Stimulated activated CD4-positive, alpha-beta T cell treated with anti-CD3 and anti-CD28 coated beads, Interleukin-2, amount 100 ng/mL, for 48 hours (primary cell): ENCODE measurements at regions not wholly inside any gene's neighbourhood (a gene's known extent, or its start where the extent isn't known, plus 50 kb on each side); places are given as distances from the start of the nearest gene placed in this dataset.
"Not testable (repeated sequence)": the region's sequence is repeated elsewhere in the genome, so short reads cannot be mapped to it uniquely, and the experiment has no call there.

ENCODE experiments used
- DNase-seq, 2 donors: peaks; one replicate each; pipeline ENCODE4 v3.0.0-alpha.2; 2020

DNA sequence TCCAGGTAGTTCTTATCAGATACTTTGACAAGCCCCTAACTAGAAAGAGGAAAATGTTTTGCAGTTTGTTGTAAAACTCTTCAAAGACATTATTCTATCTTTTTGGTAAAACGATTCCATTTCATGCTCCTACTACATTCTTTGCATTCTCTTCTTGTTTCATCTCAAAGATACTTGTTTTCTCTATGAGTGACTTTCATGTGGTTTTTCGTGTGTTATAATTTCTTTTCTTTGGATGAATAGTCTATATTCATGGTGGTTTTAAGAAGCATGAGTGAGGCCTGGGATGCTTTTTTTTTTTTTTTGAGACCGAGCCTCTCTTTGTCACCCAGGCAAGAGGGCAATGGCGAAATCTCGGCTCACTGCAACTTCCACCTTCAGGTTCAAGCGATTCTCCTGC lies 292.5 kb upstream of the LYZL1 start:
- no peak for DNase-seq

DNA sequence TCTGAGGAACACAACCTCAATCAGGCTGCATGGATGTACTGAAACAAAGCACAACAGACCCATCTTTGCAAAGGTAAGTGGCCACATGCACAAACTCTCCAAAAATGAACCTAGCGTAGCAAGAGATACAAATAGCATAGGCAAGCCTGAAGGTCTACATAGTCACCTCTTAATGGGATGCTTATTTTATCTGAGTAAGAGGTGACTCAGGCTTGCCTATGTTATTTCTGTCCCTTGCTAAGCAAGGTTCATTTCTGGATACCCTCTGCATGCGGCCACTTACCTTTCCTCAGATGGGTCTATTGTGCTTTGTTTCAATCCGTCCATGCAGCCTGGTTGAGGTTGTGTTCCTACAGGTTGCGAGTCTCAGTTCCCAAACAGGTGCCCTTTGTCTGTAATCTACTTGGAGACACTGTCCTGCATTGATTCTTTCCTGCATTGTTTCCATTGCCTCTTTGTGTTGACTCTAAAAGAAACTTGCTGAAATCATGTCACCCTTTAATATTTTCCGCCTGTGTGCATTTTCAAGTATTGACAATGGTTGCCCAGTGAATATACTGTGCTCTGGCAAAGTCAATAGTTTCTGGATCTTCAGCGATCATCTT lies 291.8 kb upstream of the LYZL1 start:
- no peak for DNase-seq

DNA sequence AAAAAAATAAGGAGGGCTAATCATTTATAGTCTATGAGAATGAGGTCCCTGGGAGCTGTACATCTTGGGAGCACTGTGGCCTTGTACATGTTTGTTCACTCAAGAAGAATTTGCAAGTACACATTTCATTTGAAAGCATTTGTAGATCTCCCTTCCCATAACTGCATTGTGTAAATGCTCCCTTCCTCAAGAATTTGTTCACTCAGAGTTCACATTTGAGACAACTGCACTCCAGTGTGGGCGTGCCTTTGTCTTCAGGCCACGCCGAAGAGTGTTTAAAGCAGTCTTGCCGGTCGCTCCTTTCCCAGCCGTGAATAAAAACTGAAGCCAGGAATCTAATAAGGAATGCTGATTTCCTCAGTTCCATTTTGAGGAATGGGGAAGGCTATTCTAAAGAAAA lies 291.1 kb upstream of the LYZL1 start:
- no peak for DNase-seq

DNA sequence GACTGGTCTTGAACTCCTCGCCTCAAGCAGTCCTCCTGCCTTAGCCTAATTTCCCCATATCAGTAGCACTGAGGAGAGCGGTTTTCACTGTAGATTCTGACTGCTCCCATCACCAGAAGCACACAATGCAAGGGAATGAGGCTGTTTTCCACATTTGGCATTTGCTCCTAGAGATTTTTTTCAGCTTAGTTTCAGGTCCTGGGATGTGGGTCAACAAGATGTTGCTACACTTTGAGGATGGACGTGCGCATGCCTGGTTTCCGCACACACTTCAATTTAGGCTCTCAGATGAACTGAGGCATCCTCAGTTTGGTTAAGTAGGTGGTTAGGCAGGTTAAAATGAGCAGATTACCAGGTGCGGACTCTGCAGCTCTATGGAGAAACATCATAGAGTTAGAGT lies 287.1 kb upstream of the LYZL1 start:
- DNase-seq: no peak

DNA sequence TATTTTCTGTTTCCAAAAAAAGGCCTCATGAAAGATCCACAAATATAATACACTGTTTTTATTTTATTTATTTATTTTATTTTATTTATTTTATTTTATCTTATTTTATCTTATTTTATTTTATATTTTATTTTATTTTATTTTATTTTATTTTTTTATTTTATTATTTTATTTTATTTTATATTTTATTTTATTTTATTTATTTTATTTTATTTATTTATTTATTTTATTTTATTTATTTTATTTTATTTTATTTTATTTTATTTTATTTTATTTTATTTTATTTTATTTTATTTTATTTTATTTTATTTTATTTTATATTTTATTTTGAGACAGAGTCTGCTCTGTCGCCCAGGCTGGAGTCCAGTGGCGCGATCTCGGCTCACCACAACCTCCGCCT lies 285.9 kb upstream of the LYZL1 start:
- DNase-seq: not testable (repeated sequence)

DNA sequence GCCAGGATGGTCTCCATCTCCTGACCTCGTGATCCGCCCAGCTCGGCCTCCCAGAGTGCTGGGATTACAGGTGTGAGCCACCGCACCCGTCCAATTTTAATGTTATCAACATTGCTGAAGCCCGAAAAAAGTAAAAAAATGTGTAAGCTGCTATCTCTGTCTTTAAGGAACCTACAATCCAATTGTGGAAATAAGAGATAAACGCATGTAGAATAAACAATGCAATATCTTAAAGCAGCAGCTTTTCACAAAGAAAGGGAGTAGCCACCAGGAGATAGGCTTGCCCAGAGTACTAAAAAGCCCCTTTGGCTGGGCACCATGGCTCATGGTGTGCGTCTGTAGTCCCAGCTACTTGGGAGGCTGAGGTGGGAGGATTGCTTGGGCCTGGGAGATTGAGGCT lies 282.9 kb upstream of the LYZL1 start:
- no peak for DNase-seq

DNA sequence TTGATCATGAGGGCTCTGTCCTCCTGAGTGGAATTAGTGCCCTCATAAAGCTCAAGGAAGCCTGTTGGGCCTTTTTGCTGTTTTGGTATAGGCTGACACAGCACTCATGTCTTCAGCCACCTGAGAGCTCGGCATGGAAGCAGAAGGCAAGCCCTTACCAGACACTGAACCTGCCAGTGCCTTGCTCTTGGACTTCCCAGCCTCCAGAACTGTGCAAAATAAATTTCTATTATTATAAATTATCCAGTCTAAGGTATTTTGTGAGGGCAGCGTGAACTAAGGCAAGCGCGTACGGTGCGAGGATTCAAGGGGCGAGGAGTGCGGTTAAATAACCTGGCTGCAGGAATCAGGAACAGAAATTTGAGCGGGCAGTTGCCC lies 281.5 kb upstream of the LYZL1 start:
- DNase-seq: no peak

DNA sequence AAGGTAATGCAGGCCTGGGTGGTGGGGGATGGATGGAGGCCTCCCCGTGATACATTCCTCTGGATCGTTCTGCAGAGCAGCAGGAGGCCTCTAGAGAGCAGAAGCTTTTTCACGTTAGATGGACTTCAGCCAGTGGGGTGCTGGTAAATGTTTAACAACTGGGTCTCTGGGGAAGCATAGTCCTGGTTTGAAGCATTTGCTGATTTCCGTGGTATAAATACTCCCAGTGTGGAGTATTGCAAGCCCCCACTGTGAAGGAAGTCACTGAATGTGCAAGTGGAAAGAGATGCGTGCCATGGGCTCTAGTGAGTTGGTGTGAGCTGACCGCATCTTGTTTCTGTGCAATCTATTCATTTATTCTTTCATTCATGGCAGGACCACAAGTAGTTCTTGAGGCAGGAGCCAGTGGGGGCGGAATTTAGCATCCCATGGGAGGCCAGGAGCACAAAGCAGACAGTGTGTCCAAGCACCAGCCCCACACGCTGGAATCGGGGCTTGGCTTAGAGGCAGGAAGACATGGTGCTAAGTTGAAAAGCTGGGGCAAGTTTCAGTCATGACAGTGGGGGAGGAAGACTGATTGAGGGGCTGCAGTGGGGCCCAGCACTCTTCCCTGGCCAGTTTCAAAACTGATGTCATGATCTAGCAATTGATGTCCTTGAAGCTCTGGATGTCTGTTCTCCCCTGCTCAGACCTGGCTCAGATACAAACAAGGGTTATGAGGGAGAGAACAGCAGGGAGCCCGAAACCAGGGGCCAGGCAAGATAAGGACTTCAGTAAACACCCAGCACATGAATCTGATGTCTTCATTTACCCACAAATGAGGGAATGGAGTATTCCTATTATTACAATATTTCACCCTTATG lies 280.9 kb upstream of the LYZL1 start:
- no peak for DNase-seq

DNA sequence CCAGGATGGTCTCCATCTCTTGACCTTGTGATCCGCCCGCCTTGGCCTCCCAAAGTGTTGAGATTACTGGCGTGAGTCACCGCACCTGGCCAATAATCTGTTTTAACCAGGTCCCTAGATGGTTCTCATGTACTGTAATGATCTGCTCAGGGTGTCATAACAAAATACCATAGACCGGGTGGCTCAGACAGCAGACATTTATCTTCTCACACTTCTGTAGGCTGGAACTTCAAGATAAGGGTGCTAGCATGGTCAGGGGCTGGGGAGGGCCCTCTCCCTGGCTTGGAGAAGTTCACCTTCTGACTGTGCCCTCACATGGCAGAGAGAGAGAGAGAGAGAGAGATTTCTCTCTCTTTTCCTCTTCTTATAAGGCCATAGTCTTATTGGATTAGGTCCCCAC lies 279.4 kb upstream of the LYZL1 start:
- no peak for DNase-seq

DNA sequence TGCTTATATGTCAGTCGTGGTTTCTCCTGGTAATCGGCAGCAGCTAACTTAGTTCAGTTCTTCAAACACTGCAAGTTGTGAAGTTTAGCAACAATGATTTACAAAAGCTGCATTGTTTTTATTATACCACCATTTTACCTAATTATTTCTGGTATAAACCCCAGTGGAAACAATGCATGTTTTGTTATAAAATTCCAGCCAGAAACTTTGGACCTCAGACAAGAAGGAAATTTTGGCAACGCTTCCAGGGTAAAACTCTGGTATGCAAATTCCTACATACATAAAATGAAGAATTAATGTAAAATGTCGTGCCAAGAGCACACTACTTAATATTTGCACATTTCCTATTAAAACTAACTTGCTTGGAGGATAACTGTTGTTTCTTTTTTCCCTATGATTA lies 277.4 kb upstream of the LYZL1 start:
- no peak for DNase-seq

DNA sequence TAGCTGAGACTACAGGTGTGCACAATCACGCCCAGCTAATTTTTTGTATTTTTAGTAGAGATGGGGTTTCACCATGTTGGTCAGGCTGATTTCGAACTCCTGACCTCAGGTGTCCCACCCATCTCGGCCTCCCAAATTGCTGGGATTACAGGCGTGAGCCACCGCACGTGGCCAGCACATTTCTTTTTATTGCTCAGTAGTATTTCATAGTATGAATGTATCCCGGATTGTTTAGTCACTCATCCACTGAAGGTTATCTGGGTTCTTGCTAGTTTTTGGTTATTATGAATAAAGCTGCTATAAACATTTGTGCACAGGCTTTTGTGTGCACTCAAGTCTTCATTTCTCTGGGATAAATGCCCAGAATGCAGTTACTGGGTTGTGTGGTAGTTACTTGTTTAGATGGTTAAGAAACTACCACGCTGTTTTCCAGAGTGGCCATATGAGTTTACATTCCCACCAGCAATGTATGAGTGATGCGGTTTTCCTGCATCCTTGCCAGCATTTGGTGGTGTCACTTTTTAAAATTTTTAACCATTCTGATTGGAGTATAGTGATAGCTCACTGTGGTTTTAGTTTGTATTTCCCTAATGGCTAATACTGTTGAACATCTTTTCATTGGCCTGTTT lies 275.8 kb upstream of the LYZL1 start:
- no peak for DNase-seq

DNA sequence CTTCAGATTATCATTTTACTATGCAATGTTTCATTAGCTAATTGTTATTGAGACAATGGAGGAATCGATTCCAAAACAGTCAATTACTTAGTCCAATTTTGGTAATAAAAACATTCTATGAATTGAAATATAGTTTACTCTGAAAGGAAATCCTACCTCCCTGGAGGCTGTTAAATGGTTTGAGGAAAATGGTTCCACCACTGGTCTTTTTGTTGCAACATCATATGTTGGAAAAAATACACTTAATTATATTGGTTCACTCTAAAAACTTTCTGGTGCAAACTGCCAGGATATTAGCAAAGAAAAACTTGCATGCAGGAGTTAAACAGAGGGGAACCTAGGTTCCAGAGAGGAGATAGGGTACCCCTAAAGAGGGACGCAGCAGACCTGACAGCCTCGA lies 267.3 kb upstream of the LYZL1 start:
- no peak for DNase-seq

DNA sequence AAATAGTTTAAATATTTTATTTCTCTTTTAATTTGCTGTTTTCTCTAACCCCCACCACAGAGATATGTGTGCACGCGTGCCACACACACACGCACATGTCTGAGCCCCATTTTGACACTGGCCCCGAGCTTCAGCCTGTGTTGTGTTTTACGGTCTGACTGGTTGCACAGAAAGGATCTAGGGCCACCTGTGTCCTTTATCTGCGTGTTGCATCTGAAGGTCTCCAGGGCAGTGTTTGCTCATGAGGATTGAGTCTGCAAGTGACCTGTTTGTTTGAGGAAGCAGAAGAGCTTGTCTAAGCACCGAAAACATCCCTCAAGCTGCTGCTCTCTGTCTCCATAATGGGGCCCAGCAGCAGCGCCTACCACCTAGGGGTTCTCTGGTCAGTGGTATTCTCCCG lies 266.4 kb upstream of the LYZL1 start:
- DNase-seq: no peak

DNA sequence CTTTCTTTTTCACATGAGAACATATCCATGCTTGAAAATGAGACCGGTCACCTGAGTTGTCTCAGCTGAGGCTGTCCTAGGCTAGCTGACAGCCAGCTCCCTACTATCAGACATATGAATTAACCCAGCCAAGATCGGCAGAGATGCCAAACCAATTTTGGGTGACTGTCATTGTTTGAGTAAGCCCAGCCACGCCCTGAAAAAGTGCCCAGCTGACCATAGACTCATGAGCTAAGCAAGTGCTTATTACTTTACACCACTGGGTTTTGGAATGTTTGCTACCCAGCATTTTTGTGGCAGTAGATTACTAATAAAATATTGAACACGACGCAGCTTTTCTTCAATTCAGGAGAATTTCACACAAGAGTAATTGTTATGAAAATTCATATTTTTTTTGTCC lies 265.2 kb upstream of the LYZL1 start:
- no peak for DNase-seq

DNA sequence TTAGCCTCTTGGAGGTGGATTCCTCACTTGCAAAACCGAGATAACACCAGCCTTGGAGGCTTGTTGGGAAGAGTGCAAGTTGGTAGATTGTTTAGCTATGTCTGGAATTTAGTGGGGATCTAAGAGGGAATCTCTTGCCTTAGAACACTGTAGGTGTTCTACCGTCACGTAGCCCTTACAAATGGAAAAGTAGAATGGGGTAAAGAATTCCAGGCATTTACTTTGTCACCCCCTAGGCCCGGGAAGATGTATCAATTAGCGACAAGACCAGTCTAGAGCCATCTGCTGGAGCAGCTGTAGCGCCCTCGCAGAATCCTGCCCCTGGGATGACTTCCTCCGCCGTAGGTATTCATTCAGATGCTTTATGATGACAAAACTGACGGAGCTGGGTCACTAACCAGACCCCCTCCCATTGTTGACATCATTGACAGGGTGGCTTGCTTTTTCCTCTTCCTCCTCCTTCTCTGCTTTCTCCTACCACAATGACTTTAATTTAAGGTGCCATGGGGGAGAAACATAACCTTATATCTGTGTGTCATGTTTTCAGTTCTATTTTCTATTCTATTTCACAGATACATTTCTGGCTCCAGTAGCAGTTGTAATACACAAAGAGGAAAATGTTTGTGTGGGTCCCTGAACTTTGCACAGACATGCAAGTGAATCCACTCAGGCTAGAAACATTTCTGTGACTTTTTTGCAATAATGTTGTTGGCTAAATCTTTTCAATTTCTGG lies 262.6 kb upstream of the LYZL1 start:
- DNase-seq: no peak

DNA sequence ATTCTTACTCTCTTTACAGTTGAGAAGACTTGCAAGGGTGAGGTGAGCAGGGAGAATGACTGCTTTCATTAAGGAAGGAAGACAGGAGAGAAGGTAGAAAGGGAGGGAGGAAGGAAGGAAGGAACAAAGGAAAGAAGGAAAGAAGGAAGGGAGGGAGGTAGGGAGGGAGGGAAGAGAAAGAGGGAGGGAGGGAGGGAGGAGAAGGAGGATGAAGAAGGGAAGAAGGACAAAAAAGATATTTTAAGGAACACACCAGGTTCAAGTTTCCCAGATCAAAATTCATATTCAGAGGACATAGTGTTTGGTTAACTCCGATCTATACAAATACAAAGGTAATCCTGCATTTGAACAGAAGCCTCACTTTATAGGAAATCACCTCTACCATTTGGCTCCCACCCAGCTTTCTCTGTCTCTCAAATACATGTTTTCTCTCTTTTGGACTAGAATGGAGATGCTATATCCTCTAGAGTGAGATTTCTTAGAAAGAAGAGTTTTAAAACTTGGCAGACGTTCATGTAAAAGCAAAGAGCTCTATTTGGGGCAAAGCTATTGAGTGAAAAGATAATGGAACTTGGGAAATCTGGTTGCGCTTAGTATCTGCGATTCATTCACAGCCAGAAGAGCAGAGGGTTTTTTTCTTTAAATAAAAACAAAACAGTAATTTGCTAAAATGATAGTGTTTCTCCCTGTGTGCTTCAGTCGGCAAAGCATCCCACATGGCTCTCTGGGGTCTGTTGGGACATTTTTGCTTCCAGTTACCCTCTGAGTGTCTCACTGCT lies 261.9 kb upstream of the LYZL1 start:
- DNase-seq: no peak

DNA sequence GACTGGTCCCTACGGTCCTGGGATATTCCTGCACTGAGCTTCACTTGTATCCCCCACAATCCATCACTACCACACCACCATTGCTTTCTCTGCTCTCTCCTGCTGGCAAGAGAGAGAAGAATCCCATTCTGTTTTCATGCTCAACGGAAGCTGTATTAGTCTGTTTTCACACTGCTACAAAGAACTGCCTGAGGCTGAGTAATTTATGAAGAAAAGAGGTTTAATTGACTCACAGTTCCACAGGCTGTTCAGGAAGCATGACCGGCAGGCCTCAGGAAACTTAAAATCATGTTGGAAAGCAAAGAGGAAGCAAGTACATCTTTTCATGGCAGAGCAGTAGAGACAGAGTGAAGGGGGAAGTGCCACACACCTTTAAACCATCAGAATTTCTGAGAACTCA lies 260.4 kb upstream of the LYZL1 start:
- no peak for DNase-seq

DNA sequence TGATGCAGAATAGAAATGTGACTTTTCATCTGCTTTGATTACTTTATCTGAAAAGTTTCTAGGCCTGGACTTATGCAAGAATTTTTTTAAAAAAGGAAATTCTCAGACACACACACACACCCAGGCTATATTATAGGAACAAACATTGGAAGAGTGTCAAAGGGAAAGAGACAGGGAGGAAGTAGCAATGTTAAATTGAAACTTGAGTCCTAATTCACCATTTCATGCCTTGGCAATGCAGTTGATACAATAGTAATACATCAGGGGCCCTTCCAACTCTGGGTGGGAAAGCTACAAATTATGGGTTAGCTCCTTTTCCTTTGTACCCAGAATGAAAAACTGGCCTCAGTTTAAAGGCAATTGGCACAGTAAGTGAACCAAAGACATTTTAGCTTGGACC lies 258.0 kb upstream of the LYZL1 start:
- DNase-seq: no peak

DNA sequence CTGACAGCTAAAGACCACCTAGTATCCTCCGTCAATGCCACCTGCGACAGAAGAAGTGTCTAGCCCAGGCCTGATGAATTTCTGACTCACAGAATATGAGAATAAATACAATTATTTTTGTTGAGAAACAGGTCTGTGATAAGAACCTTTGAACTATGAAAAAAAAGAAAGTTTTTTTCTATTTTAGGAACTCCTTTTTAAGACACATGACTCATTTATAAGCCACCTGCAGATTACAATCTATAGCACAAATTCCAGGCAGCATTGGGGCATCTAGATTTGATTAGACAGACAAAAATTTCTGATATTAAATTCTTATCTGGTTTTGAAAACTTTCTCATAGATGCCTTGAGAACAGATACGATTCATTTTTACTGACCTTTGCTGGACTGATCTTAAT lies 256.7 kb upstream of the LYZL1 start:
- DNase-seq: no peak

DNA sequence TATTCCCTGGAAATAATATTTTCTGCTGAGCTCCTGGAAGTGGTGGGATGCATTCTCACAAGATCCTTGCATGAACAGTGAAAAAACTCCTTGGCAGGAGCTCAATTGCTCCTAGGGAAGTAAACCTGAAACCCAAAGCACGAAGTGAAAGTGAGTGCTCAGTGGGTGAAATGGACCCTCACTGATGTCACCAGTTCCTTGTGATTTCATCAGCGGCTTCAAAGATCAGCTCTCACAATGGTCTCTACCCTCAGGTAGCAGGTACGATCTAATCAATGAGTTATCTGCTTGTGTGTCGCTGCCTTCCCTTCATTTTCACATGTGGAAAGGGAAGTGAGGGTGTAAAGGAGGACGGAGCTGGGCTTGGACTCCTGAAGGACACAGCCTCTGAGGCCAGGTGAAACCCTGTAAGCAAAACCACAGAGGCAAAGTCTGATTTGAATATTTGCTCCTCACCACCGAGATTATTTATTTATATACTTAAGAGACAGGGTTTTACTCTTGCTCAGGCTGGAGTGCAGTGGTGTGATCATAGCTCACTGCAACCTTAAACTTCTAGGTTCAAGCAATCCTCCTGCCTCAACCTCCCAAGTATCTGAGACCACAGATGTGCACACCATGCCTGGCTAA lies 255.4 kb upstream of the LYZL1 start:
- DNase-seq: no peak

DNA sequence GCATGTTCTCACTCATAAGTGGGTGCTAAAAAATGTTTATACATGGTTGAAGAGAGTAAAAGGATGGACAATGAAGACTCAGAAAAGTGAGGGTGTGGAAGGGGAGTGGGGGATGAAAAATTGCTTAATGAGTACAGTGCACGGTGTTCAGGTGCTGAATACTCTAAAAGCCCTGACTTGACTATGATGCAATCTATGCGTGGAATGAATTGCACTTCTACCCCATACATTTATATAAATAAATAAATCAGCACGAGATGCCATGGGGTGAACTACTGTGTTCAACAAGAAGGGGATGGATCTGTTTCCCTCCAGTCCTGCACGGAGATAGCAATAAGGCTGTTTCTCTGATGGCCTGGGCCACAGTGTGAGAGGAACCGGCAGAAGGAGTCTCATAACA lies 254.3 kb upstream of the LYZL1 start:
- no peak for DNase-seq

DNA sequence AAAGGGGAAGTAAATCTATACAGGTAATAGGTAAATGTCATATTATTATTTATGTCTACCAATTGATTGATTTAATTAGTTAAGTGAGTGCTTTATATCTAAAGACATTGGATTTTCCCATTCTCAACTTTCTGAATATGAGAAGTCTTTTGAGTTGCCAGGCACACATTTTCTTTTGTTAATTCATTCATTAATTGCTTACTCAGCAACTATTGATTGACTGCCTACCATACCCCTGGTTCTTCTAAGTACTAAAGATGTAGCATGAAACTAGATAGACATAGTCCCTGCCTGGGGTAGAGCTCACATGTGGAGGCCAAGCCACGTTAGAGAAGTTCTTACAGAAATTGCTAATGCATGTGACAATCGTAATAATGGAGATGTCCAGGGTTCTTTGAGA lies 253.1 kb upstream of the LYZL1 start:
- DNase-seq: no peak
